Heart left ventricle (tissue), 13 donors: ENCODE measurements at regions not wholly inside any gene's neighbourhood (a gene's known extent, or its start where the extent isn't known, plus 50 kb on each side); places are given as distances from the start of the nearest gene placed in this dataset.

Experiments used
- POLR2A ChIP-seq, 2 donors: fragments of 450-650 bp; IDR thresholded peaks; one replicate each; pipeline ENCODE4 v1.6.1; 2017; ENCODE audit warnings: antibody characterized with exemption in 2 of 2, mild to moderate bottlenecking in 2 of 2, moderate library complexity in 2 of 2
- TF ChIP-seq, protein P1 (sequence below), 12 donors: fragments of 200-600 bp; sonication (generic) in 4 of 12; IDR thresholded peaks; one replicate each; pipeline versions ENCODE4 v1.5.0 to v1.8.0; 2018 to 2022; ENCODE audit warnings: antibody characterized with exemption in 12 of 12, mild to moderate bottlenecking in 5 of 12
- donor health status: ischemic (EF 13 %, LVEDD 7.1; RV severe dilation, severe dysfunction).
- donor health status: DM: no; HTN: yes; CAD: no.
- donor health status: DM: no; HTN: no; CAD: no.
- donor health status: ischemic (EF 25% LVEDD 6.9; RV normal size, moderate dysfunction).
- donor health status: ischemic (EF 25% LVEDD 5.7; RV mildly dilated, moderate dysfunction).
- donor health status: ischemic (EF 35%, LVEDD 5.7; RV mildly dilated, moderate dysfunction).
- donor health status: nonischemic (EF 11% LVEDD 7.7; RV severe dilation, severe dysfunction).
- donor health status: DM: yes; HTN: yes; CAD: no.
- donor health status: PGD.
- donor health status: ischemic (EF 29% LVEDD 5.4; RV normal size, mild dysfunction).
- donor health status: nonischemic (EF 23%, LVEDD 6.1; RV moderate dilation, normal function).

DNA sequence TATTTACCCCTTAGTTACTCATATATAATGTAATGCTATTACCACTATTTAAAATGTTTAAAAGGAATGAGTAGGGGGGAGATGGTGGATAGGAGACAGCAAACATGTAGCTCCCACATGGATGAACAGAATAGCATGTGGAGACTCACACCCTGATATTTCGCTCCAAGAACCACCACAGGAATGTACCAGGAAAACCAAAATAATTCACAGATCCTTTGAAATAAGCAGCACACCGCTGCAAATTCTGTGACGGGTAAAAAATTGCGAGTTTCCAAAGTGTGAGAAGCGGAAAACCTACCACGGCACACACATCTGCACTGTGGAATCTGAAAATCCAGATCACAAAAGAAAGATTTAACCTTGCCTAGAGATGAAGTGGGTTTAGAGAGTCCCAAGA lies 428.2 kb downstream of the TLL1 start:
- TF ChIP-seq, protein P1, sequence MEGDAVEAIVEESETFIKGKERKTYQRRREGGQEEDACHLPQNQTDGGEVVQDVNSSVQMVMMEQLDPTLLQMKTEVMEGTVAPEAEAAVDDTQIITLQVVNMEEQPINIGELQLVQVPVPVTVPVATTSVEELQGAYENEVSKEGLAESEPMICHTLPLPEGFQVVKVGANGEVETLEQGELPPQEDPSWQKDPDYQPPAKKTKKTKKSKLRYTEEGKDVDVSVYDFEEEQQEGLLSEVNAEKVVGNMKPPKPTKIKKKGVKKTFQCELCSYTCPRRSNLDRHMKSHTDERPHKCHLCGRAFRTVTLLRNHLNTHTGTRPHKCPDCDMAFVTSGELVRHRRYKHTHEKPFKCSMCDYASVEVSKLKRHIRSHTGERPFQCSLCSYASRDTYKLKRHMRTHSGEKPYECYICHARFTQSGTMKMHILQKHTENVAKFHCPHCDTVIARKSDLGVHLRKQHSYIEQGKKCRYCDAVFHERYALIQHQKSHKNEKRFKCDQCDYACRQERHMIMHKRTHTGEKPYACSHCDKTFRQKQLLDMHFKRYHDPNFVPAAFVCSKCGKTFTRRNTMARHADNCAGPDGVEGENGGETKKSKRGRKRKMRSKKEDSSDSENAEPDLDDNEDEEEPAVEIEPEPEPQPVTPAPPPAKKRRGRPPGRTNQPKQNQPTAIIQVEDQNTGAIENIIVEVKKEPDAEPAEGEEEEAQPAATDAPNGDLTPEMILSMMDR (IDR thresholded peaks at IDR 0.05): no peak
- TF ChIP-seq POLR2A (IDR thresholded peaks at IDR 0.05): no peak
